WERI-Rb-1 (cell line): ENCODE measurements at regions not wholly inside any gene's neighbourhood (a gene's known extent, or its start where the extent isn't known, plus 50 kb on each side); places are given as distances from the start of the nearest gene placed in this dataset.
A peak's percentile ranks its signal among the peaks of the same experiment; 100 is the strongest.

ENCODE experiments used
- DNase-seq: peaks from one replicate; pipeline ENCODE4 v3.0.0-alpha.2; 2020
- H3K27ac ChIP-seq: fragments of 250-450 bp; sonication (Bioruptor Pico); 2 replicates; pipeline ENCODE4 v1.5.1; 2020; ENCODE audit warnings: mild to moderate bottlenecking, moderate library complexity
- H3K27me3 ChIP-seq: fragments of 250-450 bp; sonication (Bioruptor Pico); 2 replicates; pipeline ENCODE4 v1.5.1; 2021; ENCODE audit warnings: mild to moderate bottlenecking, low read depth, moderate library complexity; ENCODE audit not compliant: insufficient read depth, severe bottlenecking
- H3K36me3 ChIP-seq: fragments of 250-450 bp; sonication (Bioruptor Pico); 2 replicates; pipeline ENCODE4 v1.5.1; 2020; ENCODE audit warnings: mild to moderate bottlenecking, moderate library complexity
- H3K4me3 ChIP-seq: 2 replicates; pipeline ENCODE4 v1.5.1; 2011; ENCODE audit warnings: low read depth, mild to moderate bottlenecking, control low read depth, low read length
- H3K9me3 ChIP-seq: fragments of 250-450 bp; sonication (Bioruptor Pico); 2 replicates; pipeline ENCODE4 v1.5.1; 2021; ENCODE audit warnings: mild to moderate bottlenecking, moderate library complexity; ENCODE audit not compliant: severe bottlenecking
- TF ChIP-seq, protein P1 (sequence below): IDR thresholded peaks from 2 replicates; pipeline ENCODE4 v1.5.1; 2011; ENCODE audit warnings: low read depth, mild to moderate bottlenecking, control low read depth, inconsistent platforms, low read length

- no peak for DNase-seq
- no peak overlapping the region for H3K27ac ChIP-seq
- H3K4me3 ChIP-seq = no peak overlapping the region
- peaks cover 5% of the 10 kb centered on the region for H3K36me3 ChIP-seq
- no peaks in the 10 kb centered on the region for H3K27me3 ChIP-seq
- TF ChIP-seq, protein P1, sequence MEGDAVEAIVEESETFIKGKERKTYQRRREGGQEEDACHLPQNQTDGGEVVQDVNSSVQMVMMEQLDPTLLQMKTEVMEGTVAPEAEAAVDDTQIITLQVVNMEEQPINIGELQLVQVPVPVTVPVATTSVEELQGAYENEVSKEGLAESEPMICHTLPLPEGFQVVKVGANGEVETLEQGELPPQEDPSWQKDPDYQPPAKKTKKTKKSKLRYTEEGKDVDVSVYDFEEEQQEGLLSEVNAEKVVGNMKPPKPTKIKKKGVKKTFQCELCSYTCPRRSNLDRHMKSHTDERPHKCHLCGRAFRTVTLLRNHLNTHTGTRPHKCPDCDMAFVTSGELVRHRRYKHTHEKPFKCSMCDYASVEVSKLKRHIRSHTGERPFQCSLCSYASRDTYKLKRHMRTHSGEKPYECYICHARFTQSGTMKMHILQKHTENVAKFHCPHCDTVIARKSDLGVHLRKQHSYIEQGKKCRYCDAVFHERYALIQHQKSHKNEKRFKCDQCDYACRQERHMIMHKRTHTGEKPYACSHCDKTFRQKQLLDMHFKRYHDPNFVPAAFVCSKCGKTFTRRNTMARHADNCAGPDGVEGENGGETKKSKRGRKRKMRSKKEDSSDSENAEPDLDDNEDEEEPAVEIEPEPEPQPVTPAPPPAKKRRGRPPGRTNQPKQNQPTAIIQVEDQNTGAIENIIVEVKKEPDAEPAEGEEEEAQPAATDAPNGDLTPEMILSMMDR = no peak
- no peaks in the 10 kb centered on the region for H3K9me3 ChIP-seq
Observed at GRCh38 chr16:85470873-85471272, 142.2 kb upstream of the GSE1 start.

GRCh38 chr16:85471469-85472431, 141.4 kb upstream of the GSE1 start:
- H3K36me3 ChIP-seq = peaks cover 4% of the 10 kb centered on the region; the same call in 1 of the 2 replicates
- peak overlapping the region; percentile 42; the same call in 1 of the 2 replicates for H3K27ac ChIP-seq
- TF ChIP-seq, protein P1 = no peak
- no peak for DNase-seq
- H3K27me3 ChIP-seq = no peaks in the 10 kb centered on the region
- no peaks in the 10 kb centered on the region for H3K9me3 ChIP-seq
- no peak overlapping the region for H3K4me3 ChIP-seq

DNA sequence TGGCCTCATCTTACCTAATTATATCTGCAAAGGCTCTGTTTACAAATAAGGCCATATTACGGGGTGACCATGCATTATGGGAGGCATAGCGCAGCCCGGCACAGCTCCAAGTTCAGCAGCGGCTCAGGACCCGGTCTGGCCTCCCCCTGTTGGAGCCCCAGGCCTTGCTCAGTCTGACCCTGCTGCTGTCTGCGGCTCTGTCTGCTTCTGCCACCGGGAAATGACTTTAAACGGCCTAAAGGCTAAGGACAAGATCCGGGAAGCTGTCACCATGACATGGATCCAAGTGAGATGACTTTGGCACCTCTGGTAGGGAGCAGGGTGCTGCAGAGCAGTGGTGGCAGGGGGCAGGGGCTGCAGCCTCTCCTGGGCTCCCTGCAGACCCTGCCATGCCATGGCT, 140.6 kb upstream of the GSE1 start:
- no peaks in the 10 kb centered on the region for H3K27me3 ChIP-seq
- DNase-seq = no peak
- no peak overlapping the region for H3K4me3 ChIP-seq
- peaks cover 4% of the 10 kb centered on the region; the same call in 1 of the 2 replicates for H3K36me3 ChIP-seq
- peak overlapping the region; percentile 42 for H3K27ac ChIP-seq
- TF ChIP-seq, protein P1 = no peak
- H3K9me3 ChIP-seq = no peaks in the 10 kb centered on the region

GRCh38 chr16:85473323-85473722, 139.8 kb upstream of the GSE1 start:
- TF ChIP-seq, protein P1 = 0 out of 2 replicates have a peak, but pooled peaks have one; percentile 5
- no peak for DNase-seq
- Histone ChIP-seq H3K9me3 (no peaks in the 10 kb centered on the region), H3K4me3 (no peak overlapping the region), H3K36me3 (peaks cover 4% of the 10 kb centered on the region; the same call in 1 of the 2 replicates), H3K27me3 (no peaks in the 10 kb centered on the region), H3K27ac (peak overlapping the region; percentile 39)

- no peak for DNase-seq
- Histone ChIP-seq H3K36me3 (no peaks in the 10 kb centered on the region), H3K27ac (peak overlapping the region; percentile 39; the same call in 1 of the 2 replicates)
Observed at GRCh38 chr16:85473909-85474620, 139.1 kb upstream of the GSE1 start.

More at GRCh38 chr16:85473909-85474620, 139.1 kb upstream of the GSE1 start:
- TF ChIP-seq, protein P1 = no peak
- H3K4me3 ChIP-seq = no peak overlapping the region
- no peaks in the 10 kb centered on the region for H3K27me3 ChIP-seq
- H3K9me3 ChIP-seq = no peaks in the 10 kb centered on the region
